K562 (cell line): ENCODE measurements at regions not wholly inside any gene's neighbourhood (a gene's known extent, or its start where the extent isn't known, plus 50 kb on each side); places are given as distances from the start of the nearest gene placed in this dataset.

Source experiments
- ATAC-seq: fragments of 200-7000 bp; cut with Tn5 transposase; 3 replicates; pipeline ENCODE4 v1.9.1; 2020; ENCODE audit warnings: moderate library complexity
- BruUV-seq: library from RNA; stranded (reverse); fragments of 400-500 nt; replicated peaks from 2 replicates; lab custom pipeline; 2021; lab: Mats Ljungman, UMichigan
- CTCF ChIA-PET: fragments of 300-600 bp; formaldehyde crosslinking; extraction: SDS; loops from one replicate; lab custom pipeline; 2021; ENCODE audit warnings: low intra/inter-chr PET ratio; lab: Yijun Ruan, JAX
- POLR2A ChIA-PET: fragments of 300-600, 350-650 bp; sonication (Branson Sonifier 250); formaldehyde crosslinking; extraction: SDS; loops from one replicate; lab custom pipeline; 2021; ENCODE audit warnings: antibody characterized with exemption, inconsistent platforms; lab: Yijun Ruan, JAX
- DNase-seq, 4 experiments: peaks; one replicate each; pipeline versions ENCODE4 v3.0.0 to v3.0.0-alpha.2; 2011 to 2018; ENCODE audit warnings: low spot score in 3 of 4, mixed read lengths in 3 of 4; ENCODE audit errors: extremely low read depth in 1 of 4
- FAIRE-seq: peaks from 2 replicates; lab custom pipeline; 2011; peaks lifted over from hg19 to GRCh38; lab: Jason Lieb, UNC
- H2AFZ ChIP-seq: 2 replicates; pipeline ENCODE4 v1.6.0; 2011; ENCODE audit warnings: low read depth, low read length, control low read depth, inconsistent platforms
- H3K27ac ChIP-seq: fragments of 200-600 bp; 3 replicates; pipeline ENCODE4 v1.8.0; 2011; ENCODE audit warnings: low read depth, mild to moderate bottlenecking, control low read depth, inconsistent platforms, low read length, moderate library complexity, mixed read lengths; ENCODE audit errors: extremely low read depth
- H3K27me3 ChIP-seq, 2 experiments: fragments of 300-600 bp in 1 of 2; 2 replicates in 1 of 2; 3 replicates in 1 of 2; pipeline versions ENCODE4 v1.6.0 to v1.8.0; 2011; ENCODE audit warnings: inconsistent platforms in 2 of 2, low read length in 2 of 2, mild to moderate bottlenecking in 1 of 2, mixed read lengths in 1 of 2, moderate library complexity in 1 of 2; ENCODE audit not compliant: control insufficient read depth in 2 of 2, insufficient read depth in 2 of 2
- H3K36me3 ChIP-seq: fragments of 300-600 bp; 3 replicates; pipeline ENCODE4 v1.8.0; 2011; ENCODE audit warnings: mild to moderate bottlenecking, low read length, inconsistent platforms; ENCODE audit not compliant: control insufficient read depth, insufficient read depth
- H3K4me1 ChIP-seq, 2 experiments: fragments of 200-600 bp in 1 of 2; replicated peaks in 1 of 2; 2 replicates in 1 of 2; 3 replicates in 1 of 2; pipeline versions ENCODE4 v1.5.1 to v1.8.0; 2011; ENCODE audit warnings: inconsistent platforms in 2 of 2, low read length in 2 of 2, mild to moderate bottlenecking in 1 of 2, mixed read lengths in 1 of 2, moderate library complexity in 1 of 2; ENCODE audit not compliant: control insufficient read depth in 2 of 2, insufficient read depth in 2 of 2
- H3K4me2 ChIP-seq: 2 replicates; pipeline ENCODE4 v1.6.1; 2011; ENCODE audit warnings: low read length, control low read depth, inconsistent platforms, mixed read lengths; ENCODE audit not compliant: insufficient read depth
- H3K4me3 ChIP-seq: fragments of 200-600 bp; sonication (generic), shearing (Covaris generic); 2 replicates; pipeline ENCODE4 v1.5.1; 2016; ENCODE audit warnings: control low read depth, inconsistent platforms
- H3K79me2 ChIP-seq: fragments of 200-600 bp; 3 replicates; pipeline ENCODE4 v1.8.0; 2011; ENCODE audit warnings: low read length, inconsistent platforms; ENCODE audit not compliant: control insufficient read depth, insufficient read depth
- H3K9ac ChIP-seq, 2 experiments: 2 replicates each; pipeline versions ENCODE4 v1.6.0 to v1.6.1; 2011; ENCODE audit warnings: low read depth in 2 of 2, low read length in 2 of 2, control low read depth in 1 of 2, inconsistent platforms in 1 of 2, mild to moderate bottlenecking in 1 of 2, mixed read lengths in 1 of 2; ENCODE audit not compliant: insufficient read depth in 1 of 2
- H3K9me1 ChIP-seq: one replicate; pipeline ENCODE4 v1.6.0; 2011; ENCODE audit warnings: inconsistent platforms, mild to moderate bottlenecking, low read length, moderate library complexity; ENCODE audit not compliant: control insufficient read depth, insufficient read depth
- H3K9me3 ChIP-seq: replicated peaks from 2 replicates; pipeline ENCODE4 v1.5.1; 2011; ENCODE audit warnings: low read depth, low read length, inconsistent platforms; ENCODE audit not compliant: control insufficient read depth, insufficient read depth
- H4K20me1 ChIP-seq: replicated peaks from 2 replicates; pipeline ENCODE4 v1.6.1; 2011; ENCODE audit warnings: low read length, inconsistent platforms, mixed read lengths; ENCODE audit not compliant: control insufficient read depth, insufficient read depth
- ARID1B ChIP-seq: fragments of 450-650 bp; IDR thresholded peaks from 2 replicates; pipeline ENCODE4 v1.6.1; 2016; ENCODE audit warnings: antibody characterized with exemption, mild to moderate bottlenecking, inconsistent platforms
- CTBP1 ChIP-seq: fragments of 450-650 bp; IDR thresholded peaks from 2 replicates; pipeline ENCODE4 v1.6.1; 2016; ENCODE audit warnings: borderline replicate concordance
- FOXM1 ChIP-seq, 2 experiments: fragments of 450-650 bp in 1 of 2; sonication (generic) in 1 of 2; formaldehyde crosslinking in 1 of 2; IDR thresholded peaks; 2 replicates each; pipeline versions ENCODE4 v1.6.1 to v1.9.0; 2017 to 2022; ENCODE audit warnings: low read depth in 2 of 2, mild to moderate bottlenecking in 2 of 2, missing genetic modification reagents in 1 of 2, moderate library complexity in 1 of 2
- KAT2B ChIP-seq: IDR thresholded peaks from one replicate; pipeline ENCODE4 v1.6.1; 2012; ENCODE audit warnings: low read depth, mild to moderate bottlenecking, control low read depth, inconsistent platforms, low read length, moderate library complexity
- NCOA4 ChIP-seq: fragments of 450-650 bp; IDR thresholded peaks from 2 replicates; pipeline ENCODE4 v1.6.1; 2018; ENCODE audit warnings: mild to moderate bottlenecking; ENCODE audit not compliant: partially characterized antibody
- PHF20 ChIP-seq: fragments of 450-650 bp; IDR thresholded peaks from 2 replicates; pipeline ENCODE4 v1.6.1; 2018; ENCODE audit not compliant: partially characterized antibody
- RCOR1 ChIP-seq, 2 experiments: IDR thresholded peaks; 2 replicates each; pipeline ENCODE4 v1.6.1; 2012; ENCODE audit warnings: low read depth in 2 of 2, low read length in 2 of 2, borderline replicate concordance in 1 of 2, improper control_type of control experiment in 1 of 2
- RNF219 ChIP-seq: fragments of 250-450 bp; sonication (Bioruptor Pico); IDR thresholded peaks from 2 replicates; pipeline ENCODE4 v1.5.0; 2022; ENCODE audit warnings: mild to moderate bottlenecking
- USF2 ChIP-seq: sonication (generic); formaldehyde crosslinking; IDR thresholded peaks from 2 replicates; pipeline ENCODE4 v1.5.0; 2020; ENCODE audit warnings: missing genetic modification reagents
- ZBTB33 ChIP-seq: sonication (generic); formaldehyde crosslinking; IDR thresholded peaks from 2 replicates; pipeline ENCODE4 v1.8.1; 2023; ENCODE audit warnings: mild to moderate bottlenecking, missing genetic modification reagents
- ZFX ChIP-seq: sonication (generic); formaldehyde crosslinking; IDR thresholded peaks from 2 replicates; pipeline ENCODE4 v1.8.0; 2022; ENCODE audit warnings: mild to moderate bottlenecking, missing genetic modification reagents, moderate library complexity
- ZNF133 ChIP-seq: fragments of 250-450 bp; sonication (Bioruptor Pico); IDR thresholded peaks from 2 replicates; pipeline ENCODE4 v1.4.0; 2020; ENCODE audit warnings: mild to moderate bottlenecking
- WGBS: fragments of 100-300 bp; shearing (Covaris generic); methylation state at CpG from one replicate; pipeline ENCODE4 v1.1.6; 2016; ENCODE audit warnings: low coverage, mixed read lengths; ENCODE audit not compliant: insufficient coverage; ENCODE audit errors: missing lambda C conversion rate; 5-methylcytosine and 5-hydroxymethylcytosine counted together
- in situ Hi-C: fragments of 300-500 bp; cut with MboI; formaldehyde crosslinking; loops from 4 replicates; pipeline ENCODE4 v1.15.0; 2018; ENCODE audit warnings: inconsistent platforms, mixed read lengths
- intact Hi-C: fragments of 100-400 bp; cut with micrococcal nuclease; formaldehyde crosslinking; loops from 2 replicates; pipeline ENCODE4 v1.14.2; 2022

GRCh38 chr14:105854600-105855245 is 328.3 kb downstream of the TMEM121 start:
- no peak for FAIRE-seq
- no peaks in the 10 kb centered on the region for H3K9me1 ChIP-seq
- TF ChIP-seq RCOR1 (IDR thresholded peaks at IDR 0.05; ENCODE audit: borderline replicate concordance in 1 of 2, low read depth in 2 of 2, low read length in 2 of 2) (no peak), NCOA4 (no peak), ZNF133 (CRISPR knock-in tag) (no peak), RNF219 (no peak), ZBTB33 (no peak), USF2 (CRISPR knock-in tag) (no peak), ARID1B (no peak), ZFX (CRISPR knock-in tag) (no peak), FOXM1 (IDR thresholded peaks at IDR 0.05; ENCODE audit: low read depth) (no peak), FOXM1 (CRISPR knock-in tag; IDR thresholded peaks at IDR 0.05; ENCODE audit: low read depth) (no peak), CTBP1 (no peak), PHF20 (no peak), KAT2B (no peak)
- TF ChIP-seq, all 486 proteins: peak for 0
- ATAC-seq (no peak), DNase-seq (no peak)
- no peaks in the 10 kb centered on the region for H3K9me3 ChIP-seq
- ChIA-PET POLR2A (no interaction called here), CTCF (no interaction called here)
- H4K20me1 ChIP-seq = no peaks in the 10 kb centered on the region
- in situ Hi-C loops = no loop called here
- H3K4me1 ChIP-seq = peaks cover 0 to 5% of the 10 kb centered on the region in 2 experiments; a peak in 1 of 5 replicates
- no peak overlapping the region for H3K9ac ChIP-seq
- no peaks in the 10 kb centered on the region for H3K79me2 ChIP-seq
- no peak overlapping the region for H2AFZ ChIP-seq
- H3K4me3 ChIP-seq = no peak overlapping the region
- no peaks in the 10 kb centered on the region for H3K36me3 ChIP-seq
- no peak overlapping the region for H3K27ac ChIP-seq
- intact Hi-C loops = no loop called here
- BruUV-seq = no TSS peak
- H3K4me2 ChIP-seq = no peak overlapping the region
- 4% methylated on average over 17 of the region's 26 CpGs for WGBS
- H3K27me3 ChIP-seq = peaks cover 0 to 13% of the 10 kb centered on the region in 2 experiments; a peak in 1 of 5 replicates
